ENCODE measurements at regions not wholly inside any gene's neighbourhood (a gene's known extent, or its start where the extent isn't known, plus 50 kb on each side); places are given as distances from the start of the nearest gene placed in this dataset.

GRCh38 chr15:38684440-38685010 lies 119.9 kb upstream of the RASGRP1 start:
- Histone ChIP-seq H3K4me1 (ENCODE audit: insufficient read depth, low read length, poor library complexity, severe bottlenecking) (peaks cover 27% of the 10 kb centered on the region), H3K4me3 (ENCODE audit: low read depth, low read length, poor library complexity, severe bottlenecking) (no peak overlapping the region), H3K27ac (ENCODE audit: low read depth, low read length, poor library complexity, severe bottlenecking) (no peak overlapping the region), H3K9me3 (ENCODE audit: low read length) (no peaks in the 10 kb centered on the region), H3K36me3 (ENCODE audit: insufficient read depth, low read length) (no peaks in the 10 kb centered on the region), H3K4me2 (ENCODE audit: low read length) (no peak overlapping the region), H3K9me2 (ENCODE audit: insufficient read depth, low read length) (no peaks in the 10 kb centered on the region), H4K20me1 (ENCODE audit: insufficient read depth, low read length) (no peaks in the 10 kb centered on the region), H3K79me2 (ENCODE audit: insufficient read depth, low read depth, low read length) (no peaks in the 10 kb centered on the region), H2AFZ (ENCODE audit: low read length) (no peak overlapping the region)
- BruUV-seq (replicated peaks): no TSS peak
- POLR2A ChIA-PET: interaction anchor here (0.7 to 1.4 kb wide), 2 partner anchors 121 to 1193 kb away, joined by 3 read pairs; no protein-coding TSS in a partner anchor
- CTCF ChIA-PET (ENCODE audit: unreplicated experiment): interaction anchor here (1.8 to 3.0 kb wide), 3 partner anchors 12 to 244 kb away, joined by 8 to 20 read pairs (median 13); partner anchors contain the start of gene RASGRP1
- DNase-seq (ENCODE audit: low spot score): no peak
- TF ChIP-seq, protein P1, sequence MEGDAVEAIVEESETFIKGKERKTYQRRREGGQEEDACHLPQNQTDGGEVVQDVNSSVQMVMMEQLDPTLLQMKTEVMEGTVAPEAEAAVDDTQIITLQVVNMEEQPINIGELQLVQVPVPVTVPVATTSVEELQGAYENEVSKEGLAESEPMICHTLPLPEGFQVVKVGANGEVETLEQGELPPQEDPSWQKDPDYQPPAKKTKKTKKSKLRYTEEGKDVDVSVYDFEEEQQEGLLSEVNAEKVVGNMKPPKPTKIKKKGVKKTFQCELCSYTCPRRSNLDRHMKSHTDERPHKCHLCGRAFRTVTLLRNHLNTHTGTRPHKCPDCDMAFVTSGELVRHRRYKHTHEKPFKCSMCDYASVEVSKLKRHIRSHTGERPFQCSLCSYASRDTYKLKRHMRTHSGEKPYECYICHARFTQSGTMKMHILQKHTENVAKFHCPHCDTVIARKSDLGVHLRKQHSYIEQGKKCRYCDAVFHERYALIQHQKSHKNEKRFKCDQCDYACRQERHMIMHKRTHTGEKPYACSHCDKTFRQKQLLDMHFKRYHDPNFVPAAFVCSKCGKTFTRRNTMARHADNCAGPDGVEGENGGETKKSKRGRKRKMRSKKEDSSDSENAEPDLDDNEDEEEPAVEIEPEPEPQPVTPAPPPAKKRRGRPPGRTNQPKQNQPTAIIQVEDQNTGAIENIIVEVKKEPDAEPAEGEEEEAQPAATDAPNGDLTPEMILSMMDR (conservative IDR thresholded peaks at IDR 0.05; ENCODE audit: low read length): no peak
- no peak for TF ChIP-seq EZH2phosphoT487 (IDR thresholded peaks at IDR 0.05; ENCODE audit: borderline replicate concordance, low read depth, low read length)
- intact Hi-C loops (cut with micrococcal nuclease; ENCODE audit: unreplicated experiment): no loop called here

GRCh38 chr15:38685686-38686339 lies 121.2 kb upstream of the RASGRP1 start:
- no peaks in the 10 kb centered on the region for H3K36me3 ChIP-seq (ENCODE audit: insufficient read depth, low read length)
- H3K9me2 ChIP-seq (ENCODE audit: insufficient read depth, low read length): no peaks in the 10 kb centered on the region
- H3K79me2 ChIP-seq (ENCODE audit: insufficient read depth, low read depth, low read length): no peaks in the 10 kb centered on the region
- H3K4me3 ChIP-seq (ENCODE audit: low read depth, low read length, poor library complexity, severe bottlenecking): no peak overlapping the region
- intact Hi-C loops (cut with micrococcal nuclease; ENCODE audit: unreplicated experiment): no loop called here
- DNase-seq (ENCODE audit: low spot score): no peak
- H3K4me1 ChIP-seq (ENCODE audit: insufficient read depth, low read length, poor library complexity, severe bottlenecking): peaks cover 38% of the 10 kb centered on the region
- H4K20me1 ChIP-seq (ENCODE audit: insufficient read depth, low read length): no peaks in the 10 kb centered on the region
- H3K4me2 ChIP-seq (ENCODE audit: low read length): no peak overlapping the region
- ChIA-PET CTCF (ENCODE audit: unreplicated experiment) (interaction anchor here (2.5 kb wide), 1 partner anchor 122 kb away, joined by 13 read pairs; the partner anchor contains the start of gene RASGRP1), POLR2A (interaction anchor here (1.4 kb wide), 1 partner anchor 231 kb away, joined by 4 read pairs; the partner anchor contains the start of gene FAM98B)
- TF ChIP-seq EZH2phosphoT487 (IDR thresholded peaks at IDR 0.05; ENCODE audit: borderline replicate concordance, low read depth, low read length): no peak
- TF ChIP-seq, protein P1 (conservative IDR thresholded peaks at IDR 0.05; ENCODE audit: low read length): no peak
- no peak overlapping the region for H3K27ac ChIP-seq (ENCODE audit: low read depth, low read length, poor library complexity, severe bottlenecking)
- H3K9me3 ChIP-seq (ENCODE audit: low read length): no peaks in the 10 kb centered on the region
- no TSS peak for BruUV-seq (replicated peaks)
- H2AFZ ChIP-seq (ENCODE audit: low read length): no peak overlapping the region

All from OCI-LY7 (cell line).